Right atrium auricular region (tissue), 2 donors: ENCODE measurements at regions not wholly inside any gene's neighbourhood (a gene's known extent, or its start where the extent isn't known, plus 50 kb on each side); places are given as distances from the start of the nearest gene placed in this dataset.
"Not testable (repeated sequence)": the region's sequence is repeated elsewhere in the genome, so short reads cannot be mapped to it uniquely, and the experiment has no call there.

Experiments
- DNase-seq: peaks from one replicate; pipeline ENCODE4 v3.0.0-alpha.2; 2019; ENCODE audit warnings: low spot score
- H3K27ac ChIP-seq, 2 donors: fragments of 200-600 bp; sonication (generic); 1 replicate in 1 of 2; 2 replicates in 1 of 2; pipeline ENCODE4 v1.5.1; 2016 to 2019
- H3K27me3 ChIP-seq, 2 donors: fragments of 200-600 bp; sonication (generic); one replicate each; pipeline versions ENCODE4 v1.5.1 to v1.6.0; 2017 to 2019
- H3K36me3 ChIP-seq: fragments of 200-600 bp; sonication (generic); one replicate; pipeline ENCODE4 v1.5.1; 2016
- H3K4me1 ChIP-seq, 2 donors: fragments of 200-600 bp; sonication (generic); one replicate each; pipeline versions ENCODE4 v1.5.1 to v1.6.0; 2017 to 2019
- H3K4me3 ChIP-seq, 2 donors: fragments of 200-600 bp; sonication (generic); 1 replicate in 1 of 2; 2 replicates in 1 of 2; pipeline ENCODE4 v1.5.1; 2017 to 2019; ENCODE audit warnings: mild to moderate bottlenecking in 1 of 2, moderate library complexity in 1 of 2
- H3K9me3 ChIP-seq, 2 donors: fragments of 200-600 bp; sonication (generic); one replicate each; pipeline ENCODE4 v1.5.1; 2019
- CTCF ChIP-seq, 2 donors: fragments of 200-600 bp; sonication (generic); IDR thresholded peaks; one replicate each; pipeline ENCODE4 v1.5.1; 2019; ENCODE audit warnings: antibody characterized with exemption in 2 of 2

- Histone ChIP-seq H3K27me3 (no peaks in the 10 kb centered on the region), H3K4me3 (no peak overlapping the region), H3K4me1 (no peaks in the 10 kb centered on the region), H3K36me3 (no peaks in the 10 kb centered on the region), H3K9me3 (no peaks in the 10 kb centered on the region), H3K27ac (no peak overlapping the region)
- DNase-seq = no peak
- TF ChIP-seq CTCF (IDR thresholded peaks at IDR 0.05) = no peak
Measured at GRCh38 chrX:43423876-43424275, 232.2 kb upstream of the MAOA start.

GRCh38 chrX:43436517-43436916, 219.6 kb upstream of the MAOA start:
- Histone ChIP-seq H3K27me3 (no peaks in the 10 kb centered on the region), H3K36me3 (no peaks in the 10 kb centered on the region), H3K9me3 (peaks cover 4 to 12% of the 10 kb centered on the region in 2 donors), H3K27ac (no peak overlapping the region), H3K4me1 (no peaks in the 10 kb centered on the region), H3K4me3 (no peak overlapping the region)
- TF ChIP-seq CTCF (IDR thresholded peaks at IDR 0.05) = no peak
- DNase-seq = no peak

- no peak for DNase-seq
- H3K4me1 ChIP-seq = no peaks in the 10 kb centered on the region
- no peak for TF ChIP-seq CTCF (IDR thresholded peaks at IDR 0.05)
- H3K4me3 ChIP-seq = no peak overlapping the region
- no peak overlapping the region for H3K27ac ChIP-seq
- no peaks in the 10 kb centered on the region for H3K36me3 ChIP-seq
- H3K9me3 ChIP-seq = peaks cover 0 to 5% of the 10 kb centered on the region in 2 donors
- no peaks in the 10 kb centered on the region for H3K27me3 ChIP-seq
Measured at GRCh38 chrX:43446752-43447151, 209.3 kb upstream of the MAOA start.

GRCh38 chrX:43448688-43449087, 207.4 kb upstream of the MAOA start:
- Histone ChIP-seq H3K27me3 (no peaks in the 10 kb centered on the region), H3K36me3 (no peaks in the 10 kb centered on the region), H3K9me3 (peaks cover 0 to 19% of the 10 kb centered on the region in 2 donors), H3K4me1 (no peaks in the 10 kb centered on the region), H3K4me3 (no peak overlapping the region), H3K27ac (no peak overlapping the region)
- DNase-seq = no peak
- no peak for TF ChIP-seq CTCF (IDR thresholded peaks at IDR 0.05)

GRCh38 chrX:43450355-43450754, 205.7 kb upstream of the MAOA start:
- no peak for DNase-seq
- no peak for TF ChIP-seq CTCF (IDR thresholded peaks at IDR 0.05)
- Histone ChIP-seq H3K9me3 (peaks cover 0 to 19% of the 10 kb centered on the region in 2 donors), H3K4me1 (no peaks in the 10 kb centered on the region), H3K27ac (no peak overlapping the region), H3K4me3 (no peak overlapping the region), H3K27me3 (no peaks in the 10 kb centered on the region), H3K36me3 (no peaks in the 10 kb centered on the region)

DNA sequence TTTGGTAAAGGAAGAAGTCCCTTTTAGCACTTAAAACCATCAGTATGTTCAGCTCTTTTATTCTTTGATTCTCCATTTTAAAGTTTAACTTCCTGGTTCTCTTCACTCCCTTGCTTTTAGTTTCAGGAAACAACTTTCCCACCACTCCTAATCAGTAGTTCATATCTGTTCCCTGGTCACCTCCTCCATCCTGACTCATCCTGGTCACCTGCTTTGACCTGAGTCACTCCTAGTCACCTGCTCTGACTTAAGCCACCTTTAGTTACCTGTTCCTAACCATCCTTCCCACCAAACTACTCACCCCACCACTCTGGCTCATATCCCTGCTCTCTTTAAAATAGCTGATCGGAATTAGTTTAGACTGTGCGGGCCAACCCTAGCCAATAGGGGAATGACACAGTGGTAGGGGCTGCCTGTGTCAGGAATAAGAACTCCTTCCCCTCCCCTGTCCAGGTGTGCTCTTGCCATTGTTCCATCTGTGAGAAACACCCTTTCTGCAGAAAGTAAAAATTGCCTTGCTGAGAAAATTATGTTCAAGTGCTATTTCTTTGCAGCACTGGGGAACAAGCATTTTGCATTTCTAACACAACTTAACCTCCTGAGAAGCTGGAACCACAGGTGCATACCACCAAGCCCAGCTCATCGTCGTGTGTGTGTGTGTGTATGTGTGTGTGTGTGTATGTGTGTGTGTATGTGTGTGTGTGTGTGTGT, 204.0 kb upstream of the MAOA start:
- not testable (repeated sequence) for H3K36me3 ChIP-seq, DNase-seq, H3K4me3 ChIP-seq, H3K27ac ChIP-seq, H3K4me1 ChIP-seq, H3K27me3 ChIP-seq
- peaks cover 0 to 19% of the 10 kb centered on the region in 2 donors for H3K9me3 ChIP-seq
